Duodenal mucosa (tissue), 2 donors: ENCODE measurements at regions not wholly inside any gene's neighbourhood (a gene's known extent, or its start where the extent isn't known, plus 50 kb on each side); places are given as distances from the start of the nearest gene placed in this dataset.

Source experiments
- H3K27ac ChIP-seq: one replicate; pipeline ENCODE4 v1.7.0; 2013; ENCODE audit warnings: low read depth, low read length
- H3K27me3 ChIP-seq, 2 donors: one replicate each; pipeline ENCODE4 v1.7.0; 2013; ENCODE audit warnings: low read length in 2 of 2, control low read depth in 1 of 2; ENCODE audit not compliant: insufficient read depth in 2 of 2, control insufficient read depth in 1 of 2
- H3K36me3 ChIP-seq, 2 donors: one replicate each; pipeline ENCODE4 v1.7.0; 2013; ENCODE audit warnings: low read length in 2 of 2, control low read depth in 1 of 2; ENCODE audit not compliant: insufficient read depth in 2 of 2, control insufficient read depth in 1 of 2
- H3K4me1 ChIP-seq, 2 donors: one replicate each; pipeline ENCODE4 v1.7.0; 2013; ENCODE audit warnings: low read length in 2 of 2, control low read depth in 1 of 2; ENCODE audit not compliant: insufficient read depth in 2 of 2, control insufficient read depth in 1 of 2
- H3K4me3 ChIP-seq, 2 donors: one replicate each; pipeline ENCODE4 v1.7.0; 2013; ENCODE audit warnings: low read length in 2 of 2, low read depth in 1 of 2
- H3K9ac ChIP-seq, 2 donors: one replicate each; pipeline ENCODE4 v1.7.0; 2013; ENCODE audit warnings: low read length in 2 of 2, low read depth in 1 of 2
- H3K9me3 ChIP-seq, 2 donors: one replicate each; pipeline ENCODE4 v1.7.0; 2013; ENCODE audit warnings: low read length in 2 of 2, control low read depth in 1 of 2; ENCODE audit not compliant: control insufficient read depth in 1 of 2

GRCh38 chr11:32039149-32039548 is 51.7 kb upstream of the RCN1 start:
- Histone ChIP-seq H3K4me3 (no peak overlapping the region), H3K9me3 (no peaks in the 10 kb centered on the region), H3K9ac (no peak overlapping the region), H3K4me1 (no peaks in the 10 kb centered on the region), H3K36me3 (no peaks in the 10 kb centered on the region), H3K27ac (no peak overlapping the region), H3K27me3 (no peaks in the 10 kb centered on the region)

- Histone ChIP-seq H3K9me3 (no peaks in the 10 kb centered on the region), H3K4me3 (no peak overlapping the region), H3K36me3 (no peaks in the 10 kb centered on the region), H3K27me3 (no peaks in the 10 kb centered on the region), H3K9ac (no peak overlapping the region), H3K4me1 (no peaks in the 10 kb centered on the region), H3K27ac (no peak overlapping the region)
Measured at GRCh38 chr11:32034680-32035079, 56.2 kb upstream of the RCN1 start.

GRCh38 chr11:32034149-32034548 is 56.7 kb upstream of the RCN1 start:
- Histone ChIP-seq H3K36me3 (no peaks in the 10 kb centered on the region), H3K4me3 (no peak overlapping the region), H3K9me3 (no peaks in the 10 kb centered on the region)

GRCh38 chr11:32033491-32033890 is 57.4 kb upstream of the RCN1 start:
- H3K4me1 ChIP-seq = no peaks in the 10 kb centered on the region
- H3K27ac ChIP-seq = no peak overlapping the region
- H3K9ac ChIP-seq = no peak overlapping the region
- no peaks in the 10 kb centered on the region for H3K9me3 ChIP-seq
- H3K27me3 ChIP-seq = no peaks in the 10 kb centered on the region
- H3K36me3 ChIP-seq = no peaks in the 10 kb centered on the region
- H3K4me3 ChIP-seq = no peak overlapping the region

More at GRCh38 chr11:32034149-32034548, 56.7 kb upstream of the RCN1 start:
- no peaks in the 10 kb centered on the region for H3K4me1 ChIP-seq
- H3K9ac ChIP-seq = no peak overlapping the region
- no peaks in the 10 kb centered on the region for H3K27me3 ChIP-seq
- H3K27ac ChIP-seq = no peak overlapping the region

- H3K4me3 ChIP-seq = no peak overlapping the region
- H3K27ac ChIP-seq = no peak overlapping the region
- H3K27me3 ChIP-seq = no peaks in the 10 kb centered on the region
- no peak overlapping the region for H3K9ac ChIP-seq
- H3K9me3 ChIP-seq = no peaks in the 10 kb centered on the region
- no peaks in the 10 kb centered on the region for H3K4me1 ChIP-seq
- H3K36me3 ChIP-seq = no peaks in the 10 kb centered on the region
Measured at GRCh38 chr11:32033067-32033466, 57.8 kb upstream of the RCN1 start.

- H3K4me3 ChIP-seq = no peak overlapping the region
- H3K9me3 ChIP-seq = no peaks in the 10 kb centered on the region
- no peak overlapping the region for H3K27ac ChIP-seq
- no peaks in the 10 kb centered on the region for H3K36me3 ChIP-seq
- no peaks in the 10 kb centered on the region for H3K27me3 ChIP-seq
- H3K9ac ChIP-seq = no peak overlapping the region
- H3K4me1 ChIP-seq = no peaks in the 10 kb centered on the region
Measured at GRCh38 chr11:32032478-32032877, 58.4 kb upstream of the RCN1 start.

- no peak overlapping the region for H3K27ac ChIP-seq
- no peaks in the 10 kb centered on the region for H3K4me1 ChIP-seq
- H3K9ac ChIP-seq = no peak overlapping the region
- H3K36me3 ChIP-seq = no peaks in the 10 kb centered on the region
- no peaks in the 10 kb centered on the region for H3K9me3 ChIP-seq
- no peak overlapping the region for H3K4me3 ChIP-seq
- no peaks in the 10 kb centered on the region for H3K27me3 ChIP-seq
Measured at GRCh38 chr11:32032052-32032451, 58.8 kb upstream of the RCN1 start.

- Histone ChIP-seq H3K36me3 (no peaks in the 10 kb centered on the region), H3K4me3 (no peak overlapping the region), H3K9ac (no peak overlapping the region), H3K4me1 (no peaks in the 10 kb centered on the region), H3K27me3 (no peaks in the 10 kb centered on the region), H3K27ac (no peak overlapping the region), H3K9me3 (no peaks in the 10 kb centered on the region)
Measured at GRCh38 chr11:32030875-32031503, 59.9 kb upstream of the RCN1 start.

- H3K9ac ChIP-seq = no peak overlapping the region
- no peak overlapping the region for H3K4me3 ChIP-seq
- no peaks in the 10 kb centered on the region for H3K27me3 ChIP-seq
- H3K36me3 ChIP-seq = no peaks in the 10 kb centered on the region
- no peaks in the 10 kb centered on the region for H3K9me3 ChIP-seq
- H3K4me1 ChIP-seq = no peaks in the 10 kb centered on the region
- no peak overlapping the region for H3K27ac ChIP-seq
Measured at GRCh38 chr11:32029721-32030120, 61.2 kb upstream of the RCN1 start.

GRCh38 chr11:32028201-32028600 is 62.7 kb upstream of the RCN1 start:
- no peaks in the 10 kb centered on the region for H3K36me3 ChIP-seq
- H3K9ac ChIP-seq = no peak overlapping the region
- no peaks in the 10 kb centered on the region for H3K9me3 ChIP-seq
- no peaks in the 10 kb centered on the region for H3K27me3 ChIP-seq
- H3K4me3 ChIP-seq = no peak overlapping the region
- H3K27ac ChIP-seq = no peak overlapping the region
- H3K4me1 ChIP-seq = no peaks in the 10 kb centered on the region

- no peaks in the 10 kb centered on the region for H3K27me3 ChIP-seq
- H3K9me3 ChIP-seq = no peaks in the 10 kb centered on the region
- no peak overlapping the region for H3K9ac ChIP-seq
- H3K27ac ChIP-seq = no peak overlapping the region
- no peaks in the 10 kb centered on the region for H3K4me1 ChIP-seq
- no peaks in the 10 kb centered on the region for H3K36me3 ChIP-seq
- H3K4me3 ChIP-seq = no peak overlapping the region
Measured at GRCh38 chr11:32026766-32027165, 64.1 kb upstream of the RCN1 start.
